Pancreas (tissue), 10 donors: ENCODE measurements at regions not wholly inside any gene's neighbourhood (a gene's known extent, or its start where the extent isn't known, plus 50 kb on each side); places are given as distances from the start of the nearest gene placed in this dataset.
A peak's percentile ranks its signal among the peaks of the same experiment; 100 is the strongest.

ENCODE experiments used
- ATAC-seq, 4 donors: fragments of 200-7000 bp; cut with Tn5 transposase; one replicate each; pipeline versions ENCODE4 v1.8.0 to v1.9.1; 2020; ENCODE audit warnings: mild to moderate bottlenecking in 4 of 4, moderate library complexity in 4 of 4
- DNase-seq, 6 donors: peaks; one replicate each; pipeline ENCODE4 v3.0.0-alpha.2; 2020
- FAIRE-seq: peaks from 2 replicates; lab custom pipeline; 2012; peaks lifted over from hg19 to GRCh38; lab: Jason Lieb, UNC
- H3K27ac ChIP-seq, 4 donors: fragments of 200-600 bp; sonication (generic); 1 replicate in 3 of 4; 2 replicates in 1 of 4; pipeline versions ENCODE4 v1.5.0 to v1.8.0; 2020
- H3K27me3 ChIP-seq, 4 donors: fragments of 200-600 bp; one replicate each; pipeline ENCODE4 v1.8.0; 2021
- H3K36me3 ChIP-seq, 3 donors: fragments of 200-600 bp; sonication (generic) in 1 of 3; one replicate each; pipeline versions ENCODE4 v1.5.0 to v1.8.0; 2020 to 2021
- H3K4me1 ChIP-seq, 3 donors: fragments of 200-600 bp; one replicate each; pipeline ENCODE4 v1.8.0; 2021
- H3K4me3 ChIP-seq, 4 donors: fragments of 200-600 bp; sonication (generic) in 2 of 4; one replicate each; pipeline versions ENCODE4 v1.5.0 to v1.8.0; 2020 to 2021
- H3K9me3 ChIP-seq, 4 donors: fragments of 200-600 bp; one replicate each; pipeline ENCODE4 v1.8.0; 2021
- CTCF ChIP-seq, 4 donors: fragments of 200-600 bp; sonication (generic) in 3 of 4; IDR thresholded peaks; one replicate each; pipeline versions ENCODE4 v1.5.0 to v1.8.0; 2021; ENCODE audit warnings: antibody characterized with exemption in 4 of 4
- WGBS, 2 donors: extraction: QIAGEN DNeasy Blood & Tissue Kit; methylation state at CpG; one replicate each; pipeline ENCODE4 v1.1.7; 2013; 5-methylcytosine and 5-hydroxymethylcytosine counted together
- intact Hi-C, 3 donors: fragments of 100-400 bp; cut with DNase I; formaldehyde crosslinking; loops; one replicate each; pipeline versions ENCODE4 v1.11.1 to v1.14.2; 2022
- donor health status: healthy with polysubstance abuse.
- donor health status: DM: no; HTN: no; CAD: no; lungs with moderate emphysema.
- donor health status: DM: no; HTN: no; CAD: no.
- donor health status: control.
- donor health status: control.
- donor health status: Bipolar disorder and iron deficiency.
- donor health status: DM: yes; HTN: yes; CAD: no.
- donor health status: DM: no; HTN: no; CAD: no.
- donor health status: DM: no; HTN: no; CAD: no.
- donor health status: DM: yes; HTN: yes; CAD: no.

GRCh38 chr17:72422505-72423285, 301.9 kb downstream of the SOX9 start:
- no peaks in the 10 kb centered on the region for H3K36me3 ChIP-seq
- FAIRE-seq (no peak), ATAC-seq (peak in 3 of 4 donors; percentile 28 to 34 (median 30)), DNase-seq (peak in 4 of 6 donors; percentile 33 to 66 (median 49))
- 70 to 74% methylated on average over 21 of the region's 21 CpGs for WGBS, 2 donors
- TF ChIP-seq CTCF (IDR thresholded peaks at IDR 0.05), result no peak
- intact Hi-C loops, result loop anchor here in 1 of 3 donors (10.0 kb wide), 2 partner anchors 92 to 298 kb away; partner anchors contain the start of gene SOX9
- H3K4me1 ChIP-seq, result peaks cover 23 to 50% (median 25%) of the 10 kb centered on the region in 3 donors
- H3K9me3 ChIP-seq, result no peaks in the 10 kb centered on the region
- H3K27ac ChIP-seq, result peak overlapping the region in 2 of 4 donors; percentile 89 to 91
- no peaks in the 10 kb centered on the region for H3K27me3 ChIP-seq
- H3K4me3 ChIP-seq, result no peak overlapping the region

GRCh38 chr17:72423286-72423589, 302.4 kb downstream of the SOX9 start:
- Histone ChIP-seq H3K4me1 (peaks cover 24 to 55% (median 25%) of the 10 kb centered on the region in 3 donors), H3K36me3 (no peaks in the 10 kb centered on the region), H3K4me3 (no peak overlapping the region), H3K27ac (peak overlapping the region in 2 of 4 donors; percentile 89 to 91), H3K9me3 (no peaks in the 10 kb centered on the region), H3K27me3 (no peaks in the 10 kb centered on the region)
- WGBS, 2 donors, result 92 to 98% methylated on average over 5 of the region's 5 CpGs
- intact Hi-C loops, result loop anchor here in 1 of 3 donors (10.0 kb wide), 2 partner anchors 92 to 298 kb away; partner anchors contain the start of gene SOX9
- ATAC-seq, result no peak
- no peak for DNase-seq
- FAIRE-seq, result no peak
- TF ChIP-seq CTCF (IDR thresholded peaks at IDR 0.05), result no peak

- H3K27me3 ChIP-seq, result no peaks in the 10 kb centered on the region
- no peak for FAIRE-seq
- H3K36me3 ChIP-seq, result no peaks in the 10 kb centered on the region
- intact Hi-C loops, result loop anchor here in 1 of 3 donors (10.0 kb wide), 2 partner anchors 91 to 299 kb away; partner anchors contain the start of gene SOX9
- ATAC-seq, result no peak
- DNase-seq, result no peak
- H3K27ac ChIP-seq, result peak overlapping the region in 1 of 4 donors; percentile 89
- TF ChIP-seq CTCF (IDR thresholded peaks at IDR 0.05), result no peak
- peaks cover 24 to 59% (median 25%) of the 10 kb centered on the region in 3 donors for H3K4me1 ChIP-seq
- no peaks in the 10 kb centered on the region for H3K9me3 ChIP-seq
- H3K4me3 ChIP-seq, result no peak overlapping the region
- 87 to 92% methylated on average over 14 of the region's 14 CpGs for WGBS, 2 donors
Observed at GRCh38 chr17:72423718-72424117, 302.9 kb downstream of the SOX9 start.

GRCh38 chr17:72424505-72425117, 303.8 kb downstream of the SOX9 start:
- no peaks in the 10 kb centered on the region for H3K27me3 ChIP-seq
- H3K4me3 ChIP-seq, result no peak overlapping the region
- intact Hi-C loops, result loop anchor here in 1 of 3 donors (10.0 kb wide), 2 partner anchors 90 to 300 kb away; partner anchors contain the start of gene SOX9
- no peak for DNase-seq
- peak overlapping the region in 1 of 4 donors; percentile 23 for H3K27ac ChIP-seq
- no peak for TF ChIP-seq CTCF (IDR thresholded peaks at IDR 0.05)
- H3K9me3 ChIP-seq, result no peaks in the 10 kb centered on the region
- WGBS, 2 donors, result 92% methylated on average over 12 of the region's 12 CpGs
- FAIRE-seq, result no peak
- no peak for ATAC-seq
- H3K4me1 ChIP-seq, result peaks cover 24 to 54% (median 25%) of the 10 kb centered on the region in 3 donors
- no peaks in the 10 kb centered on the region for H3K36me3 ChIP-seq
